Activated T-cell treated with anti-CD3 and anti-CD28 coated beads, Interleukin-2, amount 50 U/mL, for 72 hours (primary cell): ENCODE measurements at regions not wholly inside any gene's neighbourhood (a gene's known extent, or its start where the extent isn't known, plus 50 kb on each side); places are given as distances from the start of the nearest gene placed in this dataset.
"Not testable (repeated sequence)": the region's sequence is repeated elsewhere in the genome, so short reads cannot be mapped to it uniquely, and the experiment has no call there.

Experiments used
- ATAC-seq, 2 donors: fragments of 150-1000 bp; cut with Tn5 transposase; replicated peaks in 1 of 2; 2 replicates each; pipeline ENCODE4 v1.10.0; 2021; ENCODE audit warnings: moderate library complexity in 2 of 2, mild to moderate bottlenecking in 1 of 2
- DNase-seq, 2 donors: peaks; one replicate each; pipeline ENCODE4 v3.0.0; 2021 to 2022; ENCODE audit warnings: mixed read lengths in 1 of 2
- H3K27ac Mint-ChIP-seq: one replicate; pipeline ENCODE4 v1.8.0; 2022; ENCODE audit warnings: mild to moderate bottlenecking, moderate library complexity, mixed read lengths
- H3K27me3 Mint-ChIP-seq: one replicate; pipeline ENCODE4 v1.8.0; 2022; ENCODE audit warnings: low read depth, mixed read lengths
- H3K36me3 Mint-ChIP-seq, 2 donors: one replicate each; pipeline ENCODE4 v1.8.0; 2022; ENCODE audit warnings: mixed read lengths in 2 of 2, mild to moderate bottlenecking in 1 of 2; ENCODE audit not compliant: insufficient read depth in 2 of 2
- H3K4me1 Mint-ChIP-seq: one replicate; pipeline ENCODE4 v1.8.0; 2022; ENCODE audit warnings: low read depth, mixed read lengths
- H3K4me3 Mint-ChIP-seq, 2 donors: one replicate each; pipeline ENCODE4 v1.8.0; 2022; ENCODE audit warnings: mild to moderate bottlenecking in 2 of 2, mixed read lengths in 2 of 2, moderate library complexity in 2 of 2
- H3K9me3 Mint-ChIP-seq, 2 donors: one replicate each; pipeline ENCODE4 v1.8.0; 2022; ENCODE audit warnings: mixed read lengths in 2 of 2

- Mint-ChIP-seq H3K9me3 (peaks cover 0 to 3% of the 10 kb centered on the region in 2 donors), H3K27me3 (no peaks in the 10 kb centered on the region), H3K27ac (no peak overlapping the region), H3K36me3 (peaks cover 2% of the 10 kb centered on the region in 2 donors), H3K4me1 (no peaks in the 10 kb centered on the region), H3K4me3 (no peak overlapping the region)
- DNase-seq = no peak
- ATAC-seq = no peak
These were observed 252.4 kb upstream of the KAZN start for GRCh38 chr1:14345946-14346550.

- Mint-ChIP-seq H3K27ac (no peak overlapping the region), H3K4me1 (no peaks in the 10 kb centered on the region), H3K4me3 (no peak overlapping the region), H3K9me3 (peaks cover 0 to 3% of the 10 kb centered on the region in 2 donors), H3K27me3 (no peaks in the 10 kb centered on the region), H3K36me3 (peaks cover 2% of the 10 kb centered on the region in 2 donors)
- ATAC-seq = no peak
- no peak for DNase-seq
These were observed 251.3 kb upstream of the KAZN start for GRCh38 chr1:14347186-14347585.

DNA sequence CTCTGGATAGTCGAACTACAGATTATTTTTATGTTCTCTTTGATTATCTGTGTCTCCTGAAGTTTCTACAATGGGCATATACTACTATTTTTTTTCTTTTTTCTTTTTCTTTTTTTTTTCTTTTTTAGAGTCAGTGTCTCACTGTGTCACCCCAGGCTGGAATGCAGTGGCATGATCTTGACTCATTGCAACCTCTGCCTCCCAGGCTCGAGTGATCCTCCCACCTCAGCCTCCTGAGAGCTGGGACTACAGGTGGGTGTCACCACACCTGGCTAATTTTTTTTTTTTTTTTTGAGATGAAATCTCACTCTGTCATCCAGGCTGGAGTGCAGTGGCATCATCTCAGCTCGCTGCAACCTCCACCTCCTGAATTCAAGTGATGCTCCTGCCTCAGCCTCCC lies 250.7 kb upstream of the KAZN start:
- ATAC-seq (no peak), DNase-seq (no peak)
- peaks cover 2% of the 10 kb centered on the region in 2 donors for H3K36me3 Mint-ChIP-seq
- H3K9me3 Mint-ChIP-seq = peaks cover 0 to 3% of the 10 kb centered on the region in 2 donors
- no peak overlapping the region for H3K27ac Mint-ChIP-seq
- H3K4me3 Mint-ChIP-seq = no peak overlapping the region
- H3K27me3 Mint-ChIP-seq = no peaks in the 10 kb centered on the region
- H3K4me1 Mint-ChIP-seq = no peaks in the 10 kb centered on the region

GRCh38 chr1:14350197-14350596 lies 248.3 kb upstream of the KAZN start:
- Mint-ChIP-seq H3K27ac (no peak overlapping the region), H3K36me3 (peaks cover 2% of the 10 kb centered on the region in 2 donors), H3K27me3 (no peaks in the 10 kb centered on the region), H3K9me3 (peaks cover 0 to 4% of the 10 kb centered on the region in 2 donors), H3K4me1 (no peaks in the 10 kb centered on the region), H3K4me3 (no peak overlapping the region)
- ATAC-seq (no peak), DNase-seq (no peak)

DNA sequence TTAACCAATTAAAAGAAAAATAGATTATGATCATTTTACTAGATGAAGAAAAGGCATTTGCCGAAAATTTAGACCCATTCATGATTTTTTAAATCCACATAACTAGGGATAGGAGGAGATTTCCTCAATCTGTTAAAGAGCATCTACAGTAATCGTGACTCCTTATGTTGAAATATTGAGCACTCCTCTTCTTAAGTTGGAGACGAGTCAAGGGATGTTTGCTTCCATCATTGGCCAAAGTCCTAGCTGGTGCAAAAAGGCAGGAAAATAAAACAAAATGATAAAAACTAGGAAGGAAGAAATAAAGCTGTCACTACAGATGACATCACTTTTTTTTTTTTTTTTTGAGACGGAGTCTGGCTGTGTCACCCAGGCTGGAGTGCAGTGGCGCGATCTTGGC lies 245.6 kb upstream of the KAZN start:
- H3K4me1 Mint-ChIP-seq = no peaks in the 10 kb centered on the region
- ATAC-seq = no peak

DNA sequence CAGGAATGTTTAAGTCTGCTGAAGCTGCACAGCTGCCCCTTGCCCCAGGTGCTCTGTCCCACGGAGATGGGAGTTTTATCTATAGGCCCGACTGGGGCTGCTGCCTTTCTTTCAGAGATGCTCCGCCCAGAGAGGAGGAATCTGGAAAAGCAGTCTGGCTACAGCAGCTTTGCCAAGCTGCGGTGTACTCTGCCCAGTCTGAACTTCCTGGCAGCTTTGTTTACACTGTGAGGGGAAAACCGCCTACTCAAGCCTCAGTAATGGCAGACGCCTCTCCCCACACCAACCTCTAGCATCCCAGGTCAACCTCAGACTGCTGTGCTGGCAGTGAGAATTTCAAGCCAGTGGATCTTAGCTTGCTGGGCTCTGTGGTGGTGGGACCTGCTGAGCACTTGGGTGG lies 237.5 kb upstream of the KAZN start:
- H3K27ac Mint-ChIP-seq, DNase-seq, H3K4me1 Mint-ChIP-seq, H3K27me3 Mint-ChIP-seq, ATAC-seq, H3K36me3 Mint-ChIP-seq, H3K4me3 Mint-ChIP-seq: not testable (repeated sequence)
- H3K9me3 Mint-ChIP-seq = peaks cover 4 to 12% of the 10 kb centered on the region in 2 donors

More for the DNA sequence above, 245.6 kb upstream of the KAZN start:
- Mint-ChIP-seq H3K36me3 (peaks cover 2 to 4% of the 10 kb centered on the region in 2 donors), H3K27ac (no peak overlapping the region), H3K9me3 (peaks cover 8 to 10% of the 10 kb centered on the region in 2 donors), H3K4me3 (no peak overlapping the region), H3K27me3 (no peaks in the 10 kb centered on the region)
- DNase-seq = no peak

DNA sequence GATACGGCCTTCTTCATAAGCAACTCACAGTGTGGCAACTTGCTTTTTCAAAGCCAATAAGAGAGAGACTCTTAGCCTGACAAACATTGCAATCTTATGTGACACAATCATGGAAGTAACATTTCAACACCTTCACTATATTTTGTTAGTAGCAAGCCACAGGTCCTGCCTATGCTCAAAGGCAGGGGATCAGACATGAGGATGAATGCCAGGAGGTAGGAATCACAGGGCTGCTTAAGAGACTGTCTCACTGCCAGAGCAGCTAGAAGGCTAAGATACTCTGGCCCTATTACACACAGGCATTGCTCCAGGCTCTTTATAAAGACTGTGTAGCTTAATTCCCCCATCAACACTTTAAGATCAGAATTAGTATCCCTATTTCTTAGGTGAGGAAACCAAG lies 236.2 kb upstream of the KAZN start:
- no peak for ATAC-seq
- Mint-ChIP-seq H3K27ac (no peak overlapping the region), H3K4me3 (no peak overlapping the region), H3K9me3 (peaks cover 0 to 7% of the 10 kb centered on the region in 2 donors), H3K27me3 (no peaks in the 10 kb centered on the region), H3K4me1 (no peaks in the 10 kb centered on the region), H3K36me3 (peaks cover 0 to under 1% of the 10 kb centered on the region in 2 donors)
- DNase-seq = no peak

DNA sequence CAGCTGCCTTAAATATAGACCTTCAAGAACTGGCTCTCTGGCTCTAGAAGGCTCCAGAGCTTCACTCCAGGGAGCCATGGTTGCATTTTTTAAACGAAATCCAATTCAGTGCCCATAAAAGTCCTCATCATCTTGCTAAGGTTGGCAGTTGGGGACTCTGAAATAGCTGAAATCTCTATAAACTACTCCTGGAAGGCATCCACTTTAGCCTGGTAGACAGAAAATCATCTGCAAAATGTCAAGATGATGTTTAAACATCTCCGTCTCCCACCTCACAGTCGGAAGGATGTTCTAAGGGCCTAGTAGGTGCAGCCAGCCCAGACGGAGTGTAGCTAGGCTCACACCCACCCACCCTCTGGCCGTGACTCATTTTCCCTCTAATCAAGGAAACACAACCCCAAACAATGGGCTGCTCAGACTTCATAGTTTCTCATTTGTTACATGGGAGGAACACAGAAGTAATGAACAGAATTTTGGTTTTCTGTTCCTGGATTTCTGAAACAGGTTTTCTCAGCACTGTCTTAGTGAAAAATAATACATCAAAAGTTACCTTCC lies 235.4 kb upstream of the KAZN start:
- peaks cover 0 to 3% of the 10 kb centered on the region in 2 donors for H3K9me3 Mint-ChIP-seq
- DNase-seq = no peak
- H3K27ac Mint-ChIP-seq = no peak overlapping the region
- no peak overlapping the region for H3K4me3 Mint-ChIP-seq
- no peak for ATAC-seq
- no peaks in the 10 kb centered on the region for H3K27me3 Mint-ChIP-seq
- no peaks in the 10 kb centered on the region for H3K4me1 Mint-ChIP-seq
- H3K36me3 Mint-ChIP-seq = no peaks in the 10 kb centered on the region

- no peak for ATAC-seq
- Mint-ChIP-seq H3K9me3 (peaks cover 0 to 1% of the 10 kb centered on the region in 2 donors), H3K36me3 (no peaks in the 10 kb centered on the region), H3K27ac (no peak overlapping the region), H3K4me1 (no peaks in the 10 kb centered on the region), H3K27me3 (no peaks in the 10 kb centered on the region), H3K4me3 (no peak overlapping the region)
- DNase-seq = no peak
These were observed 234.6 kb upstream of the KAZN start for GRCh38 chr1:14363707-14364413.

- Mint-ChIP-seq H3K4me3 (no peak overlapping the region), H3K27me3 (no peaks in the 10 kb centered on the region), H3K9me3 (no peaks in the 10 kb centered on the region), H3K36me3 (no peaks in the 10 kb centered on the region), H3K4me1 (no peaks in the 10 kb centered on the region), H3K27ac (no peak overlapping the region)
- DNase-seq = no peak
- no peak for ATAC-seq
These were observed 233.0 kb upstream of the KAZN start for GRCh38 chr1:14365301-14365988.

DNA sequence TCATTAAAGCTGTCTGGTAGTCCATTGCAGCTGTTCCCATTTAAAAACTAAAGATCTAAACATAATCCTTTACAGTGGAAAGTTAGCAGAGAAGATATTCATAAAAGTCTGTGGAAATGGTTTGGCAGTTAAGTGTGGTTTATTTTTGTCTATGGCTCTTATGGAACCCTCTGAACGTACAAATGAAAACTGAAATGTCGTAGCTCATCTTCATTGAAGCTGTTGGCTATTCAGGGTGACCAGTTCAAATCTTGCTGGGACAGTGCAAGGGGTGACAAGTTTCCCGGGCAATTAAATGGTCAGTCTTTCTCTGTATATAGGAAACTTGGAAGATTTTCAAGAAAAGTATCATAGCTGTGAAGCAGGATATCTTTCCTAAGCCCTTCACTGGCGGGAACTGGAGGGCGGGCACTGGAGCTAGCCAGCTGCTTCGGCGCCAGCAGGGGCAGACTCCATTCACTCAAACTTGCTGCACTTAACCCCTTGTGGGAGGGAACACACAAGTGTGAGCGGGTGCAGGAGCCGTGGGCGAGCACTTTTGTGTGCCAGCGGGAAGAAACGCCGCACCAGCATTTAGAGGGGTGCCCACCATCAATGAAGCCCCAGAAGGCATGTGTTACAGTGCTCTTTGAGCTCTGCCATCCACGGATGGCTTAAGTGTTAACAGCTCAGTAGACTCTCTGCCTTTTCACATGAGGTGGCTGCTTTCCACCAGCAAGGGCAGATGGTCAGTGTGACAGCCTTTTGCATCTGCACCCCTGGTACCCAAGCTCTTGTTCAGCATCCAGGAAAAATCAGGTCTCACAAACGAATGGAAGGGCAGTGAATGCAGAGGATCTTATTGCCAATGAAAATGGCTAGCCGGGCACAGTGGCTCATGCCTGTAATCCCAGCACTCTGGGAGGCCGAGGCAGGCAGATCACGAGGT lies 232.1 kb upstream of the KAZN start:
- DNase-seq (no peak), ATAC-seq (no peak)
- Mint-ChIP-seq H3K4me1 (no peaks in the 10 kb centered on the region), H3K27me3 (no peaks in the 10 kb centered on the region), H3K36me3 (no peaks in the 10 kb centered on the region), H3K4me3 (no peak overlapping the region), H3K9me3 (no peaks in the 10 kb centered on the region), H3K27ac (no peak overlapping the region)

DNA sequence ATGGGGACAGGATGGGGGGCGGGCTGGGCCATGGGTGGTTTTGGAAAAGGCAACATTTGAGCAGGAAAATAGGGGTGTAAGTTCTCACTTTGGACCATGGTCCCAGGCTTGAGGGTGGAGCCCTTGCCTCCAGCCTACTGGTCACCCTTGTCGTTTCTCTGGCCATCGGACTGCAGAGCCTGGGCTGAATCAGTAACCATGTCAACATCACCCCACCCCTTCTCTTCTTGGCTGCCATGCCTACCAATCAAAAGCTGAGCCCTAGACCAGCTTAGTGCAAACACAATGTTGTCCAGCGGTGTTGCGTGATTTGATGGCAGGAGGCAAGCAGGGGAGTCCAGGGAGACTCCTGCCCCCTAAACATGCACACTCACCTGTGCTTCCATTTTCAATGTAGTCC lies 231.0 kb upstream of the KAZN start:
- H3K4me3 Mint-ChIP-seq = no peak overlapping the region
- H3K27me3 Mint-ChIP-seq = no peaks in the 10 kb centered on the region
- H3K4me1 Mint-ChIP-seq = no peaks in the 10 kb centered on the region
- DNase-seq (no peak), ATAC-seq (no peak)
- H3K27ac Mint-ChIP-seq = no peak overlapping the region
- no peaks in the 10 kb centered on the region for H3K9me3 Mint-ChIP-seq
- no peaks in the 10 kb centered on the region for H3K36me3 Mint-ChIP-seq
